Nephron progenitor cell (in vitro differentiated cells): ENCODE measurements at regions not wholly inside any gene's neighbourhood (a gene's known extent, or its start where the extent isn't known, plus 50 kb on each side); places are given as distances from the start of the nearest gene placed in this dataset.

Source experiments
- DNase-seq: peaks from one replicate; pipeline ENCODE4 v3.0.0; 2021
- H3K27ac Mint-ChIP-seq: 2 replicates; pipeline ENCODE4 v1.8.0; 2021; ENCODE audit warnings: mild to moderate bottlenecking, moderate library complexity, mixed read lengths
- H3K27me3 Mint-ChIP-seq: 2 replicates; pipeline ENCODE4 v1.8.0; 2021; ENCODE audit warnings: mild to moderate bottlenecking, low read depth, mixed read lengths; ENCODE audit not compliant: poor library complexity
- H3K36me3 Mint-ChIP-seq: 2 replicates; pipeline ENCODE4 v1.8.0; 2021; ENCODE audit warnings: low read depth, mixed read lengths
- H3K4me1 Mint-ChIP-seq: 2 replicates; pipeline ENCODE4 v1.8.0; 2021; ENCODE audit warnings: mixed read lengths
- H3K4me3 Mint-ChIP-seq: 2 replicates; pipeline ENCODE4 v1.8.0; 2021; ENCODE audit warnings: mild to moderate bottlenecking, moderate library complexity, mixed read lengths
- H3K9me3 Mint-ChIP-seq: 2 replicates; pipeline ENCODE4 v1.8.0; 2021; ENCODE audit warnings: mild to moderate bottlenecking, moderate library complexity, mixed read lengths
- TF ChIP-seq, protein P1 (sequence below): fragments of 200-600 bp; sonication (generic); IDR thresholded peaks from 2 replicates; pipeline ENCODE4 v1.5.0; 2021; ENCODE audit warnings: antibody characterized with exemption

DNA sequence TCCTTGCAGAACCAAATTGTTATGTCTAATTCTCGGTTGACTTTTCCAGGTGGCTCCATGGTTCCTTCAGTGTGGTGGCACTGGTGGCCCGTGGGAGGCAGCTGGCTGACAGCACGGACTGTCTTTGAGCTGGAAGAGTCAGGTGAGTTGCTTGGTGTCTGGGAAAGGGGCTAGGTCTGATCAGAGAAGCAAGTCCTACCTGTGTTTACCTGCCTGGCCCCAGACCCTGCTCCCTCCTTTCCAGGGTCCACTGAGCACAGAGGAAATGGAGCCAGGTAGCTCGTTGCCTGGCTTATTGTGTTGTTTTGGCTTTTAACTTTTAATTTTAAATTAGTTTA is 111.8 kb downstream of the BANF2 start:
- Mint-ChIP-seq H3K4me1 (peaks cover 21% of the 10 kb centered on the region), H3K27ac (no peak overlapping the region), H3K36me3 (no peaks in the 10 kb centered on the region), H3K9me3 (no peaks in the 10 kb centered on the region), H3K27me3 (no peaks in the 10 kb centered on the region), H3K4me3 (no peak overlapping the region)
- TF ChIP-seq, protein P1, sequence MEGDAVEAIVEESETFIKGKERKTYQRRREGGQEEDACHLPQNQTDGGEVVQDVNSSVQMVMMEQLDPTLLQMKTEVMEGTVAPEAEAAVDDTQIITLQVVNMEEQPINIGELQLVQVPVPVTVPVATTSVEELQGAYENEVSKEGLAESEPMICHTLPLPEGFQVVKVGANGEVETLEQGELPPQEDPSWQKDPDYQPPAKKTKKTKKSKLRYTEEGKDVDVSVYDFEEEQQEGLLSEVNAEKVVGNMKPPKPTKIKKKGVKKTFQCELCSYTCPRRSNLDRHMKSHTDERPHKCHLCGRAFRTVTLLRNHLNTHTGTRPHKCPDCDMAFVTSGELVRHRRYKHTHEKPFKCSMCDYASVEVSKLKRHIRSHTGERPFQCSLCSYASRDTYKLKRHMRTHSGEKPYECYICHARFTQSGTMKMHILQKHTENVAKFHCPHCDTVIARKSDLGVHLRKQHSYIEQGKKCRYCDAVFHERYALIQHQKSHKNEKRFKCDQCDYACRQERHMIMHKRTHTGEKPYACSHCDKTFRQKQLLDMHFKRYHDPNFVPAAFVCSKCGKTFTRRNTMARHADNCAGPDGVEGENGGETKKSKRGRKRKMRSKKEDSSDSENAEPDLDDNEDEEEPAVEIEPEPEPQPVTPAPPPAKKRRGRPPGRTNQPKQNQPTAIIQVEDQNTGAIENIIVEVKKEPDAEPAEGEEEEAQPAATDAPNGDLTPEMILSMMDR = no peak
- no peak for DNase-seq

- Mint-ChIP-seq H3K27ac (no peak overlapping the region), H3K4me3 (no peak overlapping the region), H3K27me3 (no peaks in the 10 kb centered on the region), H3K4me1 (peaks cover 26% of the 10 kb centered on the region), H3K36me3 (no peaks in the 10 kb centered on the region), H3K9me3 (no peaks in the 10 kb centered on the region)
- no peak for DNase-seq
- TF ChIP-seq, protein P1 = no peak
These were observed 111.3 kb downstream of the BANF2 start for GRCh38 chr20:17810847-17811627.

DNA sequence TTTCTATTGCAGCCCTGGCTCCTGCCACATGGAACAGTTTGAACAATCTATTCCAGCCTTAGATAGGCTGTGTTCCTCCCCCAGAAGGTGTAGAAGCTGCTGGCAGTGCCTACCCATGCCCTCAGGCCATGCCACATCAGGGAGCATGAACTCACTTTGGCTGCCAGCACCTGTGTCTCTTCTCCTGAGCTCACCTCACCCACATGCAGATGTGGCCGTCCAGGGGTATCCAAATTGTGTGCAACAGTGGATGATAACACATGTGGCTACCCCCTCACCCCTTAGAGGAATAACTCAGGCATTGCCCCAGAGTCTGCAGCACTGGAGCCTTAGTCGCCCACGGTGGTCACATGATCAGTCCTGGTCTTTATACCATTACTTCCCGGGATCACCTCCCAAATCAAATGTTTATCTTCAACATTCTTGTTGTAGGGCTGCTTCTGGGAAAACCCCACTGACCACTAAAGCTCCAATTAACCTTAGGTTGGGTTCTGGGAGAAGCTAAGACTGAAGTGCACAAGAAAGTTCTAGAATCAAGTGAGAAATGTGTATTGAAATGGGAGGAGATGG is 110.4 kb downstream of the BANF2 start:
- TF ChIP-seq, protein P1 = no peak
- Mint-ChIP-seq H3K36me3 (peaks cover 3% of the 10 kb centered on the region), H3K27me3 (no peaks in the 10 kb centered on the region), H3K27ac (no peak overlapping the region), H3K4me1 (peaks cover 27% of the 10 kb centered on the region), H3K4me3 (no peak overlapping the region), H3K9me3 (peaks cover 2% of the 10 kb centered on the region)
- DNase-seq = no peak

GRCh38 chr20:17809362-17810061 is 109.7 kb downstream of the BANF2 start:
- H3K36me3 Mint-ChIP-seq = peaks cover 5% of the 10 kb centered on the region
- TF ChIP-seq, protein P1 = no peak
- H3K4me3 Mint-ChIP-seq = no peak overlapping the region
- H3K9me3 Mint-ChIP-seq = peaks cover 5% of the 10 kb centered on the region
- H3K4me1 Mint-ChIP-seq = peaks cover 29% of the 10 kb centered on the region
- H3K27ac Mint-ChIP-seq = no peak overlapping the region
- no peaks in the 10 kb centered on the region for H3K27me3 Mint-ChIP-seq
- DNase-seq = no peak

GRCh38 chr20:17808782-17809181 is 109.0 kb downstream of the BANF2 start:
- TF ChIP-seq, protein P1 = no peak
- no peak overlapping the region for H3K27ac Mint-ChIP-seq
- H3K4me3 Mint-ChIP-seq = no peak overlapping the region
- H3K36me3 Mint-ChIP-seq = peaks cover 5% of the 10 kb centered on the region
- peaks cover 8% of the 10 kb centered on the region for H3K9me3 Mint-ChIP-seq
- DNase-seq = no peak
- H3K4me1 Mint-ChIP-seq = peaks cover 29% of the 10 kb centered on the region
- peaks cover 3% of the 10 kb centered on the region for H3K27me3 Mint-ChIP-seq
